ENCODE measurements at regions not wholly inside any gene's neighbourhood (a gene's known extent, or its start where the extent isn't known, plus 50 kb on each side); places are given as distances from the start of the nearest gene placed in this dataset.

DNA sequence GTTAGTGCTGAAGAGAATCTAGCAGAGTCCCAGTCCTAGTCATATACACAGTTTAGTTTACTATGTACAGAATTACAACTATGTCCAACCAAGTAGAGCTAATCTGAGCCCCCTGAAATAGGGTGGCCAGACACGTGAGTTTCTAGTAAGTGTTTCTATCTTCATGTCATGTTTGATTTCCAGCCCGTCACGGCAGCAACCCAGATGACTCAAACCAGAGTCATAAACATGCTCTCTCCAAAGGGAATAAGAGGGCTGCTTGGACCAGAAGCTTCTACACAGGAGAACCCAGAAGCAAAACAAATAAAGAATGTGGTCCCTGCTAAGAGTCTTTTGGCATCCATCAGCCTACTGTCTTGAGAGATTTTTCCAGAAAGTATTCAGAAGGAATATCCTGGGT lies 64.9 kb upstream of the WIPF1 start:
- no TSS peak for BruUV-seq (replicated peaks)
- H3K36me3 ChIP-seq (ENCODE audit: low read depth): no peaks in the 10 kb centered on the region
- no peaks in the 10 kb centered on the region for H4K20me1 ChIP-seq (ENCODE audit: insufficient read depth)
- no peak overlapping the region for H3K4me3 ChIP-seq
- no peak for DNase-seq
- TF ChIP-seq, protein P1, sequence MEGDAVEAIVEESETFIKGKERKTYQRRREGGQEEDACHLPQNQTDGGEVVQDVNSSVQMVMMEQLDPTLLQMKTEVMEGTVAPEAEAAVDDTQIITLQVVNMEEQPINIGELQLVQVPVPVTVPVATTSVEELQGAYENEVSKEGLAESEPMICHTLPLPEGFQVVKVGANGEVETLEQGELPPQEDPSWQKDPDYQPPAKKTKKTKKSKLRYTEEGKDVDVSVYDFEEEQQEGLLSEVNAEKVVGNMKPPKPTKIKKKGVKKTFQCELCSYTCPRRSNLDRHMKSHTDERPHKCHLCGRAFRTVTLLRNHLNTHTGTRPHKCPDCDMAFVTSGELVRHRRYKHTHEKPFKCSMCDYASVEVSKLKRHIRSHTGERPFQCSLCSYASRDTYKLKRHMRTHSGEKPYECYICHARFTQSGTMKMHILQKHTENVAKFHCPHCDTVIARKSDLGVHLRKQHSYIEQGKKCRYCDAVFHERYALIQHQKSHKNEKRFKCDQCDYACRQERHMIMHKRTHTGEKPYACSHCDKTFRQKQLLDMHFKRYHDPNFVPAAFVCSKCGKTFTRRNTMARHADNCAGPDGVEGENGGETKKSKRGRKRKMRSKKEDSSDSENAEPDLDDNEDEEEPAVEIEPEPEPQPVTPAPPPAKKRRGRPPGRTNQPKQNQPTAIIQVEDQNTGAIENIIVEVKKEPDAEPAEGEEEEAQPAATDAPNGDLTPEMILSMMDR (conservative IDR thresholded peaks at IDR 0.05): no peak
- no peak for TF ChIP-seq EZH2 (IDR thresholded peaks at IDR 0.05; ENCODE audit: low read depth)
- H3K27me3 ChIP-seq (ENCODE audit: insufficient read depth, low read depth): no peaks in the 10 kb centered on the region
- intact Hi-C loops (cut with micrococcal nuclease; ENCODE audit: unreplicated experiment): no loop called here
- no peak overlapping the region for H3K4me2 ChIP-seq
- no peaks in the 10 kb centered on the region for H3F3A ChIP-seq (ENCODE audit: insufficient read depth, low read depth)
- H3K79me2 ChIP-seq (ENCODE audit: low read depth): no peaks in the 10 kb centered on the region
- H3K4me1 ChIP-seq (replicated peaks; ENCODE audit: insufficient read depth): no peaks in the 10 kb centered on the region
- H3K9me2 ChIP-seq (ENCODE audit: insufficient read depth): no peaks in the 10 kb centered on the region
- CTCF ChIA-PET: no interaction called here
- H3K9me3 ChIP-seq (ENCODE audit: insufficient read depth, low read depth): no peaks in the 10 kb centered on the region
- no peak overlapping the region for H2AFZ ChIP-seq
- H3K27ac ChIP-seq: no peak overlapping the region
- POLR2A ChIA-PET (ENCODE audit: unreplicated experiment): no interaction called here

DNA sequence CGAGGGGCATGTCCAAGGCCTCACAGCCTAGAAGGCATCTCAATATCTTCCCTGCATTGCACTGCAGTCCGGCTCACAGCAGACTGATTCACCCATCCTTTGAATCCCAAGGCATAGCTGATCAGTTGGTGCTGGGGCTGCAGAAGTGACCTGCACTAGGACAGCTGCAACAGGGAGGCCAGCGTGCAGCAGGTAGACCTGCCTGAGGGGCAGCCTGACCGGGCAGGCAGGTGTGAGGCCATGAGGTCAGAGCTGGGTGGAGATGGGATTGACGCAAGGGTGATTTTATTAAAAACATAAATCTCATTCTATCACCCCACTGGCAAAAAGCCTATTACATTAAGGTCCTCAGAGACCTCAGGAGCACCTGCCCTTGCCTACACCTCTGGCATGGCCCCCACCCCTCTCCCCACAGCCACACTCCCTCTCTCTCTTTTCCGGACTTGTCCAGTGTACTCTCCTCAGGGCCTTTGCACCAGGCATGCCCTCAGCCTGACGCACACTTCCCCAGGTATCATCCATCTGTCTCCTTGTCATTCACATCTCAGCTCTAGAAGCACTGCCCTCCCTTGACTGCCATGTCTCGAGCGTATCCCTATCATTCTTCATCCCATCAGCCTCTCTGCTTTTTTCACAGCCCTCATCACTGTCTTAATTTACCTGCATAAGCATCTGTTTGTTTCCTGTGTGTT lies 63.5 kb upstream of the WIPF1 start:
- no peak overlapping the region for H3K4me2 ChIP-seq
- H3F3A ChIP-seq (ENCODE audit: insufficient read depth, low read depth): no peaks in the 10 kb centered on the region
- TF ChIP-seq, protein P1 (conservative IDR thresholded peaks at IDR 0.05): no peak
- no peak for TF ChIP-seq EZH2 (IDR thresholded peaks at IDR 0.05; ENCODE audit: low read depth)
- DNase-seq: no peak
- H3K4me3 ChIP-seq: no peak overlapping the region
- intact Hi-C loops (cut with micrococcal nuclease; ENCODE audit: unreplicated experiment): no loop called here
- no peaks in the 10 kb centered on the region for H3K36me3 ChIP-seq (ENCODE audit: low read depth)
- no peaks in the 10 kb centered on the region for H3K79me2 ChIP-seq (ENCODE audit: low read depth)
- BruUV-seq (replicated peaks): no TSS peak
- H3K27me3 ChIP-seq (ENCODE audit: insufficient read depth, low read depth): no peaks in the 10 kb centered on the region
- ChIA-PET POLR2A (ENCODE audit: unreplicated experiment) (no interaction called here), CTCF (no interaction called here)
- no peaks in the 10 kb centered on the region for H4K20me1 ChIP-seq (ENCODE audit: insufficient read depth)
- no peaks in the 10 kb centered on the region for H3K9me3 ChIP-seq (ENCODE audit: insufficient read depth, low read depth)
- no peaks in the 10 kb centered on the region for H3K4me1 ChIP-seq (replicated peaks; ENCODE audit: insufficient read depth)
- no peak overlapping the region for H3K27ac ChIP-seq
- H2AFZ ChIP-seq: no peak overlapping the region
- H3K9me2 ChIP-seq (ENCODE audit: insufficient read depth): no peaks in the 10 kb centered on the region

DNA sequence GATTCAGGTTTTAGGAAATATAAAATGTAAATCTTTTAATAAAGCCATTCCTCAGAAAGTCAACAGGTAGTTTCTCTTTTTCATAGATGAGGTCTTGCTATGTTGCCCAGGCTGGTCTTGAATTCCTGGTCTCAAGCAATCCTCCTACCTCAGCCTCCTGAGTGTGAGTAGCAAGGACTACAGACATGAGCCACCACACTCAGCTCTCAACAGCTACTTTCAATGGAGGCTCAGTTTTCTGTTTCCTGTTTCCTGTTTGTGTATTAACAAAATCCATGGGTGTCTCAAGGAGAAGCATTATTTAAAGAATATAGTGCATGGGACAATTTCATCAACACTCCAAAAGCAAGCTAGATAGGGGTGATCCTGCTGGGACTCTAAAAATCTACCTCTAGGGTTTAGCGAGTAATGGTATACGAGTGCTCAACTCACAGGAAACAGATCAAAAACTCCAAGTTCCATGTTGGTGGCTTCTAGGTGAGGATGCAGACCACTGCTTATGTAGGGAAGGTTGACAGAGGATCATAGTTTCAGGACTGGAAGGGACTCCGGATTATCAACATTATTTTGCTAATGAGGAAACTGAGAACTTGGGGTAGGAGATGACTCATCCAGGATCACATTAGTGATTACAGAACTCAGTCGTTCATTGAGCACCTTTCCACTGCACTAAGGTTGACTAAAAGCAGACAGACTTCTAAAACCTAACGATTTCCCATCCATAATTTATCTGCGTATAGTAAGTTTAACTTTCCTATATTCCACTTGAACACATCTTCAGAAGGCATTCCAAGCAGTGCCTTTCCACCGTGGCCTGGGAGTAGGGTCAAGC lies 61.7 kb upstream of the WIPF1 start:
- intact Hi-C loops (cut with micrococcal nuclease; ENCODE audit: unreplicated experiment): no loop called here
- CTCF ChIA-PET: no interaction called here

More for the DNA sequence above, 61.7 kb upstream of the WIPF1 start:
- no peaks in the 10 kb centered on the region for H3K9me3 ChIP-seq (ENCODE audit: insufficient read depth, low read depth)
- H3K36me3 ChIP-seq (ENCODE audit: low read depth): no peaks in the 10 kb centered on the region
- BruUV-seq (replicated peaks): no TSS peak
- H3K9me2 ChIP-seq (ENCODE audit: insufficient read depth): no peaks in the 10 kb centered on the region
- H3K4me3 ChIP-seq: no peak overlapping the region
- no peak overlapping the region for H3K27ac ChIP-seq
- POLR2A ChIA-PET (ENCODE audit: unreplicated experiment): no interaction called here
- H3K4me1 ChIP-seq (replicated peaks; ENCODE audit: insufficient read depth): no peaks in the 10 kb centered on the region
- H3K4me2 ChIP-seq: no peak overlapping the region
- TF ChIP-seq, protein P1 (conservative IDR thresholded peaks at IDR 0.05): no peak
- TF ChIP-seq EZH2 (IDR thresholded peaks at IDR 0.05; ENCODE audit: low read depth): no peak
- H2AFZ ChIP-seq: no peak overlapping the region
- no peaks in the 10 kb centered on the region for H3K27me3 ChIP-seq (ENCODE audit: insufficient read depth, low read depth)
- no peaks in the 10 kb centered on the region for H3F3A ChIP-seq (ENCODE audit: insufficient read depth, low read depth)
- H4K20me1 ChIP-seq (ENCODE audit: insufficient read depth): no peaks in the 10 kb centered on the region
- H3K79me2 ChIP-seq (ENCODE audit: low read depth): no peaks in the 10 kb centered on the region
- no peak for DNase-seq

Data from PC-9 (cell line).